Endothelial cell of umbilical vein (primary cell): ENCODE measurements at regions not wholly inside any gene's neighbourhood (a gene's known extent, or its start where the extent isn't known, plus 50 kb on each side); places are given as distances from the start of the nearest gene placed in this dataset.

Experiments
- BruUV-seq: library from RNA; stranded (reverse); fragments of 400-500 nt; replicated peaks from 2 replicates; lab custom pipeline; 2021; lab: Mats Ljungman, UMichigan
- CTCF ChIA-PET: fragments of 300-600, 350-600 bp; sonication (Branson Sonifier 250); formaldehyde crosslinking; loops from one replicate; lab custom pipeline; 2021; ENCODE audit warnings: antibody characterized with exemption, inconsistent platforms; lab: Charles Lee
- POLR2A ChIA-PET: fragments of 300-600, 350-600 bp; sonication (Branson Sonifier 250); formaldehyde crosslinking; loops from one replicate; lab custom pipeline; 2021; ENCODE audit warnings: antibody characterized with exemption, inconsistent platforms; lab: Charles Lee
- DNase-seq: peaks from one replicate; pipeline ENCODE4 v3.0.0-alpha.2; 2011; ENCODE audit warnings: low read depth, low spot score
- FAIRE-seq: peaks from 2 replicates; lab custom pipeline; 2011; peaks lifted over from hg19 to GRCh38; lab: Jason Lieb, UNC
- H2AFZ ChIP-seq: 2 replicates; pipeline ENCODE4 v1.6.0; 2012; ENCODE audit warnings: low read depth, low read length, control low read depth, inconsistent platforms
- H3K27ac ChIP-seq: 2 replicates; pipeline ENCODE4 v1.5.1; 2011; ENCODE audit warnings: low read depth, mild to moderate bottlenecking, control low read depth, low read length, moderate library complexity; ENCODE audit not compliant: insufficient read depth
- H3K27me3 ChIP-seq, 2 experiments: 2 replicates each; pipeline versions ENCODE4 v1.6.0 to v1.6.1; 2011; ENCODE audit warnings: low read length in 2 of 2, mixed read lengths in 1 of 2; ENCODE audit not compliant: control insufficient read depth in 2 of 2, insufficient read depth in 2 of 2
- H3K36me3 ChIP-seq, 2 experiments: 2 replicates in 1 of 2; 3 replicates in 1 of 2; pipeline ENCODE4 v1.5.1; 2011; ENCODE audit warnings: low read length in 2 of 2, mild to moderate bottlenecking in 1 of 2, moderate library complexity in 1 of 2; ENCODE audit not compliant: control insufficient read depth in 2 of 2, insufficient read depth in 2 of 2; ENCODE audit errors: extremely low read depth in 1 of 2
- H3K4me1 ChIP-seq: 3 replicates; pipeline ENCODE4 v1.5.1; 2011; ENCODE audit warnings: mild to moderate bottlenecking, low read length; ENCODE audit not compliant: control insufficient read depth, insufficient read depth; ENCODE audit errors: extremely low read depth
- H3K4me2 ChIP-seq: 2 replicates; pipeline ENCODE4 v1.6.1; 2011; ENCODE audit warnings: low read length, control low read depth, mixed read lengths; ENCODE audit not compliant: insufficient read depth
- H3K4me3 ChIP-seq, 3 experiments: fragments of 200-600 bp in 1 of 3; sonication (generic), shearing (Covaris generic) in 1 of 3; replicated peaks in 1 of 3; 2 replicates each; pipeline ENCODE4 v1.5.1; 2011 to 2016; ENCODE audit warnings: control low read depth in 3 of 3, low read length in 3 of 3, mild to moderate bottlenecking in 2 of 3, inconsistent platforms in 1 of 3, low read depth in 1 of 3, moderate library complexity in 1 of 3; ENCODE audit not compliant: insufficient read depth in 1 of 3
- H3K79me2 ChIP-seq: 2 replicates; pipeline ENCODE4 v1.6.0; 2012; ENCODE audit warnings: low read length, inconsistent platforms; ENCODE audit not compliant: control insufficient read depth, insufficient read depth
- H3K9ac ChIP-seq: replicated peaks from 2 replicates; pipeline ENCODE3; 2011; ENCODE audit warnings: low read length, control low read depth; ENCODE audit not compliant: insufficient read depth; ENCODE audit errors: extremely low read depth
- H3K9me1 ChIP-seq: replicated peaks from 3 replicates; pipeline ENCODE4 v1.6.0; 2011; ENCODE audit warnings: mild to moderate bottlenecking, low read length; ENCODE audit not compliant: control insufficient read depth, insufficient read depth; ENCODE audit errors: extremely low read depth
- H3K9me3 ChIP-seq: replicated peaks from 2 replicates; pipeline ENCODE4 v1.5.1; 2012; ENCODE audit warnings: low read length, inconsistent platforms; ENCODE audit not compliant: control insufficient read depth, insufficient read depth
- H4K20me1 ChIP-seq: replicated peaks from 2 replicates; pipeline ENCODE3; 2011; ENCODE audit warnings: mild to moderate bottlenecking, low read length; ENCODE audit not compliant: control insufficient read depth, insufficient read depth; ENCODE audit errors: extremely low read depth
- EZH2 ChIP-seq: IDR thresholded peaks from 2 replicates; pipeline ENCODE4 v1.6.1; 2012; ENCODE audit warnings: borderline replicate concordance, low read depth, mild to moderate bottlenecking, moderate library complexity, low read length, inconsistent platforms; ENCODE audit not compliant: severe bottlenecking
- FOS ChIP-seq: IDR thresholded peaks from 2 replicates; pipeline ENCODE4 v1.6.1; 2011; ENCODE audit warnings: mild to moderate bottlenecking, low read length, moderate library complexity, borderline replicate concordance; ENCODE audit not compliant: insufficient read depth
- GATA2 ChIP-seq: IDR thresholded peaks from 2 replicates; pipeline ENCODE4 v1.7.0; 2011; ENCODE audit warnings: low read depth, mild to moderate bottlenecking, moderate library complexity, mixed read lengths, low read length; ENCODE audit not compliant: insufficient read length, insufficient read depth
- JUN ChIP-seq: IDR thresholded peaks from 2 replicates; pipeline ENCODE4 v1.6.1; 2011; ENCODE audit warnings: borderline replicate concordance, low read depth; ENCODE audit not compliant: insufficient read length, insufficient read depth
- MAX ChIP-seq: IDR thresholded peaks from 2 replicates; pipeline ENCODE4 v1.6.1; 2011; ENCODE audit not compliant: insufficient read depth, insufficient read length
- MYC ChIP-seq: IDR thresholded peaks from one replicate; pipeline ENCODE4 v1.6.1; 2011; ENCODE audit warnings: mild to moderate bottlenecking, low read depth, low read length
- POLR2A ChIP-seq: IDR thresholded peaks from 2 replicates; pipeline ENCODE4 v1.6.1; 2012; ENCODE audit warnings: low read depth, mild to moderate bottlenecking, control low read depth, low read length
- POLR2AphosphoS5 ChIP-seq: IDR thresholded peaks from 2 replicates; pipeline ENCODE4 v1.6.1; 2012; ENCODE audit warnings: low read depth, mild to moderate bottlenecking, control low read depth, low read length, moderate library complexity; ENCODE audit not compliant: insufficient read depth
- dilution Hi-C: fragments of 300-500 bp; cut with MboI; formaldehyde crosslinking; loops from one replicate; pipeline ENCODE4 v1.15.0; 2019; ENCODE audit warnings: low sequenced_read_pairs; ENCODE audit not compliant: extremely low pct_ligation_motif_present
- intact Hi-C: fragments of 100-400 bp; cut with micrococcal nuclease; formaldehyde crosslinking; loops from one replicate; pipeline ENCODE4 v1.10.0; 2022
- TF ChIP-seq, protein P1 (sequence below), 2 donors: IDR thresholded peaks; 1 replicate in 1 of 2; 2 replicates in 1 of 2; pipeline ENCODE4 v1.5.1; 2011; ENCODE audit warnings: low read length in 2 of 2, mild to moderate bottlenecking in 2 of 2, moderate library complexity in 2 of 2, control low read depth in 1 of 2, inconsistent platforms in 1 of 2, low read depth in 1 of 2; ENCODE audit not compliant: insufficient read depth in 1 of 2; ENCODE audit errors: extremely low read depth in 1 of 2

DNA sequence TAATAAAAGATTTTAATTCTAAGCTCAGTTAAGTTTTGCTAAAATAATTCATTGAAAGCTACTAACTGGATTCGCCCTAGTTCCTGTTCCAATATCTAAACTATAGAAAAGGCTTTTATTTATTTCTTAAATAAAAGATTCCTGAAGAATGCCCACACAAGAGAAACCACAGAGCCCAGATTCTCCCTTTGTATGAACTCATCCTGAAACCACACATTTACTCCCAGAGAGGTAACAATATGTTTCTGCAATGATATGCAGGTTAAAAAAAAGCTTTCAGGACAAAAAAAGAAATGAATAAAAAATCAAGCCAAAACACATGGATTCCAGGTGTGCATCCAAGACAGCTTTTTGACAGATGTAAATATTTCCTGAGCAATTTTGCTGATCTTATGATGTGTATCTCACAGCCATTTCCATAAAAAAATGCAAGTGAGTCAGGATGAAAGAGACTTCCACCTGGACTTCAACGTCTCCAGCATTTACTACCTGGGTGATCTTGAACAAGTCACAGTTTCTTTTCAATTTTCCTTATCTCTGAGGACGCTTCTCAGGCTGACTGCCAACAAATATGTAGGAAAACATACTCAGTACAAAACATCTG lies 234.4 kb upstream of the FAT1 start:
- dilution Hi-C loops (no loop called here), intact Hi-C loops (no loop called here)
- no peaks in the 10 kb centered on the region for H4K20me1 ChIP-seq
- CTCF ChIA-PET = no interaction called here
- H3K36me3 ChIP-seq = no peaks in the 10 kb centered on the region
- H3K9me3 ChIP-seq = no peaks in the 10 kb centered on the region
- H3K27ac ChIP-seq = no peak overlapping the region
- no peak overlapping the region for H3K9ac ChIP-seq
- H3K27me3 ChIP-seq = no peaks in the 10 kb centered on the region
- H3K9me1 ChIP-seq = no peaks in the 10 kb centered on the region
- POLR2A ChIA-PET = no interaction called here
- H2AFZ ChIP-seq = no peak overlapping the region
- H3K4me2 ChIP-seq = no peak overlapping the region
- no TSS peak for BruUV-seq
- no peak for TF ChIP-seq MAX
- no peak for TF ChIP-seq MYC
- no peak for TF ChIP-seq POLR2A
- TF ChIP-seq, protein P1, sequence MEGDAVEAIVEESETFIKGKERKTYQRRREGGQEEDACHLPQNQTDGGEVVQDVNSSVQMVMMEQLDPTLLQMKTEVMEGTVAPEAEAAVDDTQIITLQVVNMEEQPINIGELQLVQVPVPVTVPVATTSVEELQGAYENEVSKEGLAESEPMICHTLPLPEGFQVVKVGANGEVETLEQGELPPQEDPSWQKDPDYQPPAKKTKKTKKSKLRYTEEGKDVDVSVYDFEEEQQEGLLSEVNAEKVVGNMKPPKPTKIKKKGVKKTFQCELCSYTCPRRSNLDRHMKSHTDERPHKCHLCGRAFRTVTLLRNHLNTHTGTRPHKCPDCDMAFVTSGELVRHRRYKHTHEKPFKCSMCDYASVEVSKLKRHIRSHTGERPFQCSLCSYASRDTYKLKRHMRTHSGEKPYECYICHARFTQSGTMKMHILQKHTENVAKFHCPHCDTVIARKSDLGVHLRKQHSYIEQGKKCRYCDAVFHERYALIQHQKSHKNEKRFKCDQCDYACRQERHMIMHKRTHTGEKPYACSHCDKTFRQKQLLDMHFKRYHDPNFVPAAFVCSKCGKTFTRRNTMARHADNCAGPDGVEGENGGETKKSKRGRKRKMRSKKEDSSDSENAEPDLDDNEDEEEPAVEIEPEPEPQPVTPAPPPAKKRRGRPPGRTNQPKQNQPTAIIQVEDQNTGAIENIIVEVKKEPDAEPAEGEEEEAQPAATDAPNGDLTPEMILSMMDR (IDR thresholded peaks at IDR 0.05; ENCODE audit: extremely low read depth in 1 of 2, insufficient read depth in 1 of 2, low read depth in 1 of 2, low read length in 2 of 2) = no peak
- no peak for TF ChIP-seq JUN
- TF ChIP-seq POLR2AphosphoS5 = no peak
- TF ChIP-seq EZH2 = no peak
- no peak for TF ChIP-seq FOS
- no peak for TF ChIP-seq GATA2
- no peaks in the 10 kb centered on the region for H3K79me2 ChIP-seq
- FAIRE-seq (no peak), DNase-seq (no peak)
- H3K4me3 ChIP-seq = no peak overlapping the region
- H3K4me1 ChIP-seq = no peaks in the 10 kb centered on the region
